ENCODE measurements at regions not wholly inside any gene's neighbourhood (a gene's known extent, or its start where the extent isn't known, plus 50 kb on each side); places are given as distances from the start of the nearest gene placed in this dataset.

DNA sequence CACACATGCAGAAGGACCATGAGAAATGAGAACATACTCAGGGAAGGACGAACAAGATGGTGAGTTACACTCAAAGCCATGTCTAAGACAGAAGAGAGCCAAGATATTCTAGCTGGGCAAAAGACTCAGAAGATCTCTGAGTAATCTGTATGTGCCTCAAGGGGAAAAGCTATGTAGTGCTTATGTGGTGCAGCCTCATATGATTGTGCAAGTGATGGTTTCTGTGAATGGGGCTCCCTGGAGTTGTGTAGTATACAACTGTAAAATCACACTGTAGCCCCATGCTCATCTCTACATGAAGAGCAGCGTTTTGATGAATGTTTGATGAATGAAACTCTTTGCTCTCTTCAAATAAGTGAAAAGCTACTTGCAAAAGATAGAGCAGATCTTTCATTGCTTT, 57.5 kb downstream of the OSR1 start:
- no peak for DNase-seq (ENCODE audit: low spot score)

DNA sequence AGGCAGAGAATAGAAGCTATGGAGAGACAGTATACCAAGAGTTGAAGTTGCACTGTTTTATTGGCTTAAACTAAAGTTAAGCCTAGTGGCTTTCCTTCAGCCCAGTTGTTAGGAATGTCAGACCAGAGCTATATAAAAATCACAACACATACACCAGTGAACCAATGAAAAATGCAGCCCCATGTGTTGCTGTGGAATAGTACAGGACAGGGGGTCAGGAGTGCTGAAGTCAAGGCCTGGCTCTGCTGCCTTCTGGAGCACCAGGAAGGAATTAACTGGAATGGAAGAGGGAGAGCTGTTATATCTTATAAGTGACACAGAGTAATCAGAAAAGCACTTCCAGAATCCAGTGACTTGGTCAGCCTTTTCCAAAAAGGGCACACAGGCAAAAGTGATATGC, 58.9 kb downstream of the OSR1 start:
- DNase-seq (ENCODE audit: low spot score), result no peak

DNA sequence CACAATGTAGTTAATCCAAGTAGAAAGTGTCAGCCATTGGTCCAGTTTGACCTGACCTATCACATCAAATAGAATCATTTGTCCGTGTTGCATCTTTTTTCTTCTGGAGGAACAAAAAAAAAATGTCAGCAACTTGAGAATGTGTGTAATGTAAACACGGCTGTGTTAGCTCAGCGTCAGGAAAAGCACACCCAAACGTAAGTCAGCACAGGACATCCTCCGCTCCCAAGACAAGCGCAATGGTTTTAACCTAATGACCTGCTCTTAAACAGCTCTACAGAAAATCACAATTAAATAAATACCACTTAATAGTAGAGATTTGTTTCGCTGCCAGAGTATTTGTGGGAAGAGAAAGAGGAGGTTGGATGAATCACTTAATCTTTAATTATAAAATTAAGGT, 59.4 kb downstream of the OSR1 start:
- no peak for DNase-seq (ENCODE audit: low spot score)

DNA sequence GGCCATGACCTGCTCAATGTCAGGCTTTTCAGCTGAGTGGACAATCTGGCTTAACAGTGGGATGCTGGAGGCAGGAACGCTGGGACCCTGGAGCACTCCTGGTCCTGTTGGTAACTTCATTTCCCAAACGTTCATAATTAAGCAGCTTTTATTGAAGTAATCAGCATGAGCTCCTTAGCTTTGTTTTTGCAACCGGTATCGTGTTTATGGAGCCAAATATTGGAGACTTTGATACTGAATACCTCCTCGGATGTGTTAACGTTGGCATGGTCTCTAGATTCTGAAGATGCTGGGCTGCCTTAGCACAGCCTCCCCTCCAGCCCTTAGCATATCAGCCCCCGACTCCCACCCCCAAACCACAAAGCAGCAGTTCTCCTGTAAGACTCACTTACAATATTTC, 60.7 kb downstream of the OSR1 start:
- no peak for DNase-seq (ENCODE audit: low spot score)

DNA sequence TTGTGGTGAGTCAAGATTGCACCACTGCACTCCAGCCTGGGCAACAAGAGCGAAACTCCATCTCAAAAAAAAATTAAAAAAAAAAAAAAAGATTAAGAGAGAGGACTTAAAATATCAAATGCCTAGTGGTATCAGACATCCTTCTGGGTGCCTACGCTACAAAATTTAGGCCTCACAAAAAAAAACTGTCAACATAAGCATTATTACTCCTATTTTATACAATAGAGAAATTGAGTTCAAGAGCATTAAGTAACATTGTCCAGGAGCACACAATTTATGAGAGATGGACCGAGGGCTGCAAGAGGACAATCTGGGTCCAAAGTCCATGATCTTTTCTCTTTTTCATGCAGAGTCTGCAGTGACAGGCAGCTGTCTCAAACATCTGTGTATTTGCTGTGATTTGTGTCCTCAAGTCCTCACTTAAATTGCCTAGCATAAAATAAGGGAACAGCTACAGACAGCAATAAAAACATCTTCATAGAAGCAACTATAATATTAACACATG, 62.4 kb downstream of the OSR1 start:
- DNase-seq (ENCODE audit: low spot score), result no peak

DNA sequence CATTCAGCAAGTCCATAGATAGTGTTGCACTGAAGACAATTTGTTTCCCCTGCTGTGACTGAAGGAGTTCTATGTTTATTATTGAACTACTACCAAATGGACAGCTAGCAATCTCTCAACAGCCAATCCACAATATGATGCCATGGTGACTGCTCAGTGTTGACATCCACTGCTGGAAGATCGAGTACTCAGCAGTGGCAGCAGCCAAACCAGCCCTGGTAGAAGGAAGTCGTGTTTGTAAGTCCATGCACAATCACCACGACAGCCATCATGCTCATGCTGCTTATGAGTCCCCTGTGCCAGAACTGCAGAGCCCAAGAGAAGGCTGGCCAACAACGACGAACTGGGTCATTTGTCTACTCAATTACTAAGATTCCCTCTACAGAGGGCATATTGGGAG, 66.4 kb downstream of the OSR1 start:
- DNase-seq (ENCODE audit: low spot score), result no peak

DNA sequence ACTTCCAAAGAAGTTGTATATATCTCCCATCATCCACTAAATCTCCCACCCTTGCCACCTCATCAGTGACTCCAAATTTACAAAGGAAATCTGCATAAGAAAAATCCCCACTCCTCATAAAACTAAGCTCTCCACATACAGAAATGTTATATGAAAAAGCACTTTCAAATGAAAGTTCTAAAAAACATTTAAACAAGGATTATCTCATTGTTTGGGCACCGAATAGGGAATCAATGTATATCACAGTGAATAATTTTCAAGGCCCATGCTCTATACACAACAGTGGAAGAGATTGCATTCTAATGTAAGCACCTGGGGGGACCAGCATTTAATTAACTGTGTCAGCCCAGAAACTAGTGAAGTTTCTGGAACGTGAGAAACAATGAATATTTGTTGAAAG, 70.1 kb downstream of the OSR1 start:
- no peak for DNase-seq (ENCODE audit: low spot score)

DNA sequence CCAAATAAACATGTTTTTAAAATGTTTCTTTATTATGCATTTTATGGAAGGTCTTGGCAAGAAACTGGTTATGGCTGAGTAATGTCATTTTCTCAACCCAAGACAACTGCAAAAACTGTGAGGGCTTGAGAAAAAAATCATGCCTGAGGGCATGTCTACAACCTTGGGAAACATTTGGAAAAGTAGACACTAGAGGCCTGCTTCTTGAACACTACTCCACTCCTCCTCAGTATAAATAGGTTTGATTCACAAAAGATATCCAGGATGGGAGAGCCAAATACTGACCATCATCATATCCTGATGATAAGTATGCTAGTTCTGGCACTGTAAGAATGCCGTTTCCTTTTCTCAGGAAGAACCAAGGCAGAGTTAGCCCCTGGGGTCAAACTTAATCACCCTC, 71.1 kb downstream of the OSR1 start:
- DNase-seq (ENCODE audit: low spot score), result no peak

DNA sequence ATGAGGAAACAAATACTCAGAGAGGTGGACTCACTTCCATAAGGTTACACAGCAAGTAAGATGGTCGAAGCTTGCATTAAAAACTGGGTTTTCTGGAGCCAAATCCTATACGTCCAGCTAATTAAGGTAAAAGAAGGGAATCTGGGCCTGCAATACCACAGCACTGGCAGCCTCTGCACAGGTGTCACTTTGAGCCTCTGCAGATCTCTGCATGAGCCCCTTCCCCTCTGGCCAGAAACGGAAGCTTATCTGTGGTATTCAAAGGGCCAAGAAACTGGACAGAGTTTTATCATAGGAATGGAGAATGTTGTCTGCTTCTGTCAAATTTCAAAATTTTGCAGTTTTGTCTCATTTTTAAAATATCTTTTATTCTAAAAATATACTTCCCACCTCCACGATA, 76.1 kb downstream of the OSR1 start:
- no peak for DNase-seq (ENCODE audit: low spot score)

DNA sequence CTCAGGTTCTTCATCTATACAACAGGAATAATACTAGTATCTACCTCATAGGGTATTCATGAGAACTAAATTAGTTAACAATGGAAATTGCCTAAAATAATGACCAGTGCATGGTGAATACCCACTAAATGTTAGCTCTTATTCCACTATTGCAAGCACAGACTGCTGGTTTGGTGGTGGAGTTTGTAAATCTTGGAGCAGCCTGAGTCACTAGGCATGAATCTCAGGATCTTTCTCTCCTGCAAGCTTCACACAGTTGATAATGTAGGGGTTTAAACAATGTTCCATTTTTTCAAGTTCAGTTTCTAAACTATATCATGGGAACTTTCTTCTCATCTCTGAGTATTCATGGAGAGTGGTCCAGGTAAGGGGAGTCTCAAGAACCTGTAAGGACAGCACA, 84.0 kb downstream of the OSR1 start:
- no peak for DNase-seq (ENCODE audit: low spot score)

DNA sequence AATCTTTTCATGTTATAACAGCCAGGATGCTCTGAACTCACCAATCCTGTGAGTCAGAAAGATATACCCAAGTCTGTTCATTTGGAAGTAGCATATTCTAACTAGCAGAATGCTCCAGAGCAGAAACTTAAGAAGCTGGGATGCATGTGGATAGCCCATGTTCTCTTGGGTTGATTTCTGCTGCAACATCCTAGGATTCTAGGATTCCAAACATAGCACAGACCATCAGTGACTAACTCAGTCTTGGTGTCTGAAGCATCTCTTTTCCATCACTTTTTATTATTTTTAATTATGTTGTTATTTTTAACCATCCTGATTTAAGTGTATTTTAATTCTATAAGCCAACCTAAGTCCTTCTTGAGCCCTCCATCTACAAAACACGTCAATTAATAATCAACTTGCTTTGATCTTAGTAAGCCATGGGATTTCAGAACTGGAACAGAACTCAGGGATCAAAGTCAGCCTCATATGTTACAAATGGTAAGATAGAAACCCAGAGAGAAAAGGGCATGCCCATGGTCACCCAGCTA, 85.4 kb downstream of the OSR1 start:
- no peak for DNase-seq (ENCODE audit: low spot score)

DNA sequence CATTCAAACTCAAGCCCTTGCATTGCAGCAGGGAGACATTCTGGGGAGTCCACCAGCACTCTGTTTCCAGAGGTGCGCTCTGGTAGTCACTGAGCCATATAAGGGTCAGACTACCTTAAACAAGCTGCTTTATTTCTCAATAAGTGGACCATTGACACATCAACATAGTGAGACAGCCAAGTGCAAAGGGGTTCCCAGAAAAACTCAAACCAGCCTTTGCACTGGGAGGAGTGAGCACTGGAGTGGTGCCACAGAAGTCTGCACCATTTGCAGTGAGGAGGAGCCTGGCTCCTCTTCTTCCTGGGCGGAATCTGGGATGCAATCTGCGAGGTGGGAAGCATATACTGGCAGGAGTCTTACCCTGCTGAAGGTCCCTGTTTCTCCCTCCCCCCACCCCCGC, 86.4 kb downstream of the OSR1 start:
- DNase-seq (ENCODE audit: low spot score), result no peak

DNA sequence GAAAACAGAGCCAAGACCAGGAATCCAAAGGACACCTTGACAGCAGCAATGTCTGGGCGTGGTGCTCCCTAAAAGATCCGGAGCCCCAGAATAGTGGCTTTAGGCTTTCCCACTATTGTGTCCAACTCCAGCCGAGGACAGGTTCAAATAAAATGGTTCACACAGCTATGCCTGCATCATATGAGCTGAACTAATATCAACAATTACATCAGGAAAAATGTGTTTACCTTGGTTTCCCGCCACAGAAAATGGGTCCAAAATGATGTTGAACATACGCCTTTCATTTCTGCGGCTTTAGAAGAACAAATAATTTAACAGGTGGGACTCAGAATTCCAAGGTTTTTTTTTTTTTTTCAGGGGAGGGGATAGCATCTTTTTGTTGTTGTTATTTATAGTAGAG, 93.6 kb downstream of the OSR1 start:
- no peak for DNase-seq (ENCODE audit: low spot score)

DNA sequence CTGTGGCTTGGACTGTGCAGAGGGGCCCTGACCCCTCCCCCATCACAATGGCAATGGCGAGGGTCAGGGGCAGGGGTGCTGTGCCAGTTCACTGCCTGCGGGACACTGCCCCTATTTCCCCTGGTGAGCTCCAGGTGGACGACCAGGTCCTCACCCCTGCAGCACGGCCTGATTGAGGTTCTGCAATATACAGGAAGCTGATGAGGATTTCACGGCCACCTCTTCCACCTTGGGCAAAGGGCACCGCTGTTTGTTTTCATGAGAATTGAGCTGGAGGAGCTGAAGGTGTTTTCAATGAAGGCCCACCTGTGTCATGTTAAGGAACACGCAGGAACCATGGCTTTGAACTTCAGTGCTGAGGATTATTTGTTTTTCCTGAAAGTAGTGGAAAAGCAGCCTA, 96.3 kb downstream of the OSR1 start:
- DNase-seq (ENCODE audit: low spot score), result no peak

DNA sequence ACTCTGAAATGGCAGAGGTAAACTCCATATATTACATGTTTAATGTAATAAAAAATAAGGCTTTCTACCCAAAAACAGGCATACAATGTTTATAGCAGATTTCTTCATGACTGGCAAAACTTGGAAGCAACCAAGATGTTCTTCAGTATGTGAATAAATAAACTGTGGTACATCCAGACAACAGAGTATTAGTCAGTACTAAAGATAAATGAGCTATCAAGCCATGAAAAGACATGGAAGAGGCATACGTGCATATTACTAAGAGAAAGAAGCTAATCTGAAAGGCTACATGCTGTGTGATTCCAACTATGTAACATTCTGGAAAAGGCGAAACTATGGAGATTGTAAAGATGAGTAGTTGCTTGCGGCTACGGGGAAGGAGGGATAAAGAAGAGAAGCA, 97.4 kb downstream of the OSR1 start:
- no peak for DNase-seq (ENCODE audit: low spot score)

DNA sequence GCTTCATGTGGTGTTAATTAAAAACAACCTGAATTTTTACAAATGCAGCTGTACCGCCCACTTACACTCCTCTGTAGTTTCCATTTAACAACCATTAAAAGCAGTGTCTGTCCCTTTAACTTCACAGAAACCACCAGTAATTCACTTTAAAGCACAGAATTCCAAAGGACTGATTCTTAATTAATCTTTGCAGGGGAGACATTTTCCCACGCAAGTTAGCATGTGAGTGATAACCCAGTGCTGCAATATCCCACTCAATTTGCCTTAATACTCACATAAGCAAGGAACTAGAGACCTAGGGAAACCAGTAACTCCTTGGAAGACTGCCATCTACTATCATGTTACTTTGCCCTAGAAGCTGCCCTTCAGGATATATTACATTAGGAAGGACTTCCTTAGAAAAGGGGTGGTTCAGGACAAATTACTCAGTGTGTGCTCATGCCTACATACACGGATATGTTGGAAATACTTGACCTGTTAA, 102.3 kb downstream of the OSR1 start:
- DNase-seq (ENCODE audit: low spot score), result peak; percentile 89

DNA sequence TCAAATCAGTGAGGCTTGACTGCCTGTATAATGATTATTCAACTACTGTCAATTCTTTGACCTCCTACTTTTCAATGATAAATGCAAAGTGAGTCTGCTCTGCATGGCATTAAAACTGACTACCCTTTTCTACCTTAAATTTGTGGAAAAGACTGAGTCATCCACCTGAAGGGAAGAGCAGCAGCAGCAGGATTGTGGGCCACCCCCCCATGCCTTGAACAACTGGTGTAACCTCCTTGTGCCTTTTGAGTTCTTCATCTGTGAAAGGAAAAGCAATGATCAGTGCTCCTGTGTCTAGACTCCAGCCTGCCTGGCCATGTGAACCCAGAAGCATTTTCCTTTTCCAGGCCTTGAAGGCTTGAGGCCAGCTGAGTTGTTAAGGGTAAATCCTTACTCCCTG, 102.9 kb downstream of the OSR1 start:
- no peak for DNase-seq (ENCODE audit: low spot score)

DNA sequence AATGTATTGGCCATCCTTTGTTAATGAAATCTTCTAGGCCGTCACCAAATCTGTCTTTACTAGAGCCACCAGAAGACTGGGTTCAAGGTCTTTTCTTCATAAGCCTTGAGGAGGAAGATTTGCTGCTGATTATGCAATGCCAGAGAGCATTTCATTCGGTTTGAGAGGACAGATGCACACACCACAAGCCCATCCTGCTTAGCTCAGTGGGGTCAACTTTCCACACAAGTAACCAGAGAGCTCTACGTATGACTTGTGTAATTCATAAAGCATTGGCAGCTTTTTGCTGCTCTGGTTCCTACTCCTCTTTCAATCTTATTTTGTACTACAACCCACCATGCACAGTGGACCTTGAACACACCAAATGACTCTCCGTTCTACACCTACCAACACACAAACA, 106.9 kb downstream of the OSR1 start:
- DNase-seq (ENCODE audit: low spot score), result no peak

DNA sequence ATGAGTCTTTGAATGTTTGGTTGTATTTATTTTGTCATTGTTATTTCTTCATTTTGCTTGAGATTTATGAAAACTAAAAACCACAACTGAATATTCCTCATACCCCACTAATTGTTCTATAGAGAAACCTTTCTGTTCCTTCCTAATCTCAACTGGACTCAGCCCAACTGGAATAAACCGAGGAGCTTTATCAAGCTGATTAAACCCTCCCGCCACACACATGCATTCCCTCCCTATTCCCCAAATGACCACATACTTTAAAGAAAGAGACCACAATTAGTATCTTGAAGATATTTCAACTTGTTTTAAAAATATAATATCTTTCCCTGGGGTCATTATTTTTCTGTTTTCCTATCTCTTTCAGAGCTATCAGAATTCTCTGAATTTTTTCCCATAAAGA, 107.5 kb downstream of the OSR1 start:
- no peak for DNase-seq (ENCODE audit: low spot score)

DNA sequence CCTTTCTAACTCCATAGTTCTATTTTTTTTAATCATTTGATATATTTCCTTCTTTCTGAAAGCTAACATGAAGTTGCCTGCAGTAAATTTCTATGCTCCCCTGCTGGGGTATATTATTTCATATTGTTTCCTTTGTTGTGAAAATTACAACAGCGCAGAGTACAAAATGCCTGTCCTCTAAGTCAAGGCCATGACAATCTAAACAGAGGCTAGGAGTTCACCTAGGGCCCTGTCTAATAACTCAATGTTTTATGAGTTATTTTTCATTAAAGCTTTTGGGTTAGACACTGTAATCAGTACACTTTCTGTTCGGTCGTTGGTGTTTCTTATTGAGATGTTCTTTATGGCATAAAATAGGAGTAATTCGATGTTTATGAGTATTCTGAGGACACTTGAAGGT, 111.2 kb downstream of the OSR1 start:
- no peak for DNase-seq (ENCODE audit: low spot score)

DNA sequence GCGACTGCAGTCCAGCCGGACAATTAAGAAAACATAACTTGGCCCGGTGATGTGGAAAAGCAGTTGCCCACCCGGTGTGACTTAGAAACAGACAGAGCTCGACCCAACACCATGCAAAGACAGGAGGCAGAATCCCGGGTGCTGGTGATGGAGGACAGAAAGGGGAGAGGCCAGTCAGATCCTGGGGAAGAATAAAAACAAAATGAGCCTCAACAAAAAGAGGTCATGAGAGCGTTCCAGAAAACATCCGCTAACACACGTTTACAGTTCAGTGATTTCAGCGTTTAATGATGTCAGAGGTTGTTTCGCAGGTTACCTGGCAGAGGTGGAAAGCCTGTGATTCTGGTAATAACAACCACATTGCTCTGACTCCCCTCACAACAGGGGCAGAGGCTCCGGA, 111.9 kb downstream of the OSR1 start:
- no peak for DNase-seq (ENCODE audit: low spot score)

DNA sequence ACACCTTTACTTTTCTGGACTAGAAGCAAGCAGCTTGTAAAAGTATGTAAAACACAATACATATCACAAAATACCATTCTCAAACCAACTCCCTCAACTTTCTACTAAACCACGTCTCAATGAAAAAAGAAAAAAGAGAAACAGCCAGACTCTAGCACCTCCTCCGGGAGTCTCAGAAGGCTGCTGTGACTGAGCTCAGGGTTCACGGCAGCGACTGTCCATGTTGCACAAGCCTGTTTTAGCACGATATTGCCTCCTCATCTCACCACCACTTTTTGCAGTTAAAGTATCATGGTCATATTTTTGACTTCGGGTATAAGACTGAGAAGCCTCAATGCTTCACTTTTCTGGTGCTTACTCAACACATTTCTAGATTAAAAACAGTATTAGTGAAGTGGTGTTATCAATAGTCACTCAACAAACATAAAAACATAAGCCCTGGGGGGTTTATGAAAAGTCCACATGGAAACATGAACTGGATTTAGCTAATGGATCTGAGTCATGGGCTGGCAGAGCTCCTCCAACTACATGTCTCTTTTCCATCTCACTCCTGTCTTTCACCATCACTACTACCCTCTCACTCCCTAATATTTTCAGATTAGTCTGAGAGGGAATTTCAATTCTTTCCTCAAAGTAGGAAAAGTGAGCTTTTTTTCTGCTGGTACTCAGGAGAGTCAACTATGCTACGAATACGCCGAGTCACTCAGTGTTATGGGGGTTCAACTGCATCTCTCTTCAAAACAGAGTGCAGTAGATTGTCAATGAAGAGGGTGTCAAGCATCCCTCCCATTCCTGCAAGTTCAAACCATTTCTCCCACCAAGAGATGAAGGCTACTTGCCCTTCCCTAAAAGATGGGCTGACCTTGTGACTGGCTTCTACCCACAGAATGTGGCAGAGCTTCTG, 113.7 kb downstream of the OSR1 start:
- no peak for DNase-seq (ENCODE audit: low spot score)

DNA sequence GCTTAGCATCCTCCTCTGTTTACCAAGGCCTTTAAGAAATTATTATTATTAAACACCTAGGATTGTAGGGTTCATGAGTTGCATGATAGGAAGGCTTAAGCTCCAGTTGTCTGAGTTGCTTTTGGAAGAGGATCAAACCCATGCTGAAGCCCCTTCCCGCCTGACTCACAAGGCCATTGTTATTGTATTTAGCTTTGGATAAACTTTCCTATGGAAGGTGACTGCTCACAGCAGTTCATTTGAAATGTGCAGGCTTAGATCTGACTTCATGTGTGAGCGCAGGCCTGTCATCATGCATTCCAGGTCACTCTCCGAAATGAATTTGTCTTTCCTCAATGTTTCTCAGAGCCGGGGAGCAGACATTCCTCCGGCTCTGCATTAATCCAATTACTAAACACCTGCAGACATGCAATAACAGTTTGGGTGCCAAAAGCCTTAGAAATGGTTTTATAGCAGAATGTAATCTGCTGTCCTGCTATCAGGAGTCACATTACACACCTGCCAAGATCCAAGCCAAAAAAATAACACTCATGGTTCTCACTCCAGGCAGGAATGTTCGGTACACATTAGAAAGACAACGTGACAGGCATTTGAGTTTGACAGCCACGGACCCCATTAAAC, 119.9 kb downstream of the OSR1 start:
- no peak for DNase-seq (ENCODE audit: low spot score)

Measured in HT-29 (cell line).